H9 (cell line): ENCODE measurements at regions not wholly inside any gene's neighbourhood (a gene's known extent, or its start where the extent isn't known, plus 50 kb on each side); places are given as distances from the start of the nearest gene placed in this dataset.

Experiments
- DNase-seq: peaks from one replicate; pipeline ENCODE4 v3.0.0-alpha.2; 2017
- H2AFZ ChIP-seq: one replicate; pipeline ENCODE4 v1.6.1; 2013; ENCODE audit warnings: mild to moderate bottlenecking, low read length, control low read depth, moderate library complexity
- H2AK5ac ChIP-seq: 2 replicates; pipeline ENCODE4 v1.6.1; 2013; ENCODE audit warnings: low read length, control low read depth, mixed read lengths; ENCODE audit not compliant: insufficient read length
- H2BK120ac ChIP-seq: one replicate; pipeline ENCODE4 v1.6.1; 2013; ENCODE audit warnings: low read depth, mild to moderate bottlenecking, low read length, control low read depth, inconsistent platforms; ENCODE audit not compliant: poor library complexity, severe bottlenecking
- H2BK12ac ChIP-seq: 2 replicates; pipeline ENCODE4 v1.6.1; 2013; ENCODE audit warnings: low read length, control low read depth, mixed read lengths, low read depth; ENCODE audit not compliant: insufficient read length
- H2BK15ac ChIP-seq: 2 replicates; pipeline ENCODE4 v1.6.1; 2013; ENCODE audit warnings: low read depth, low read length, control low read depth
- H2BK20ac ChIP-seq: one replicate; pipeline ENCODE4 v1.6.1; 2013; ENCODE audit warnings: low read depth, mild to moderate bottlenecking, low read length, control low read depth, inconsistent platforms; ENCODE audit not compliant: poor library complexity, severe bottlenecking
- H2BK5ac ChIP-seq: 2 replicates; pipeline ENCODE4 v1.6.1; 2013; ENCODE audit warnings: low read length, control low read depth, mixed read lengths; ENCODE audit not compliant: insufficient read length
- H3K14ac ChIP-seq: 2 replicates; pipeline ENCODE4 v1.6.1; 2013; ENCODE audit warnings: low read length, control low read depth; ENCODE audit not compliant: insufficient read depth
- H3K18ac ChIP-seq: 2 replicates; pipeline ENCODE4 v1.6.1; 2013; ENCODE audit warnings: low read depth, mild to moderate bottlenecking, mixed read lengths, low read length, control low read depth; ENCODE audit not compliant: insufficient read length
- H3K23ac ChIP-seq: 2 replicates; pipeline ENCODE4 v1.6.1; 2013; ENCODE audit warnings: low read length, control low read depth, mixed read lengths, low read depth; ENCODE audit not compliant: insufficient read length
- H3K23me2 ChIP-seq: 2 replicates; pipeline ENCODE4 v1.6.1; 2013; ENCODE audit warnings: low read depth, mild to moderate bottlenecking, mixed read lengths, low read length, control low read depth; ENCODE audit not compliant: insufficient read length, poor library complexity, severe bottlenecking
- H3K27ac ChIP-seq: 2 replicates; pipeline ENCODE4 v1.5.1; 2013; ENCODE audit warnings: low read length, control low read depth, mixed read lengths, low read depth; ENCODE audit not compliant: insufficient read length
- H3K27me3 ChIP-seq: 2 replicates; pipeline ENCODE4 v1.6.1; 2013; ENCODE audit warnings: low read length, control low read depth, inconsistent platforms; ENCODE audit not compliant: insufficient read depth
- H3K4ac ChIP-seq: 2 replicates; pipeline ENCODE4 v1.6.1; 2013; ENCODE audit warnings: low read depth, mild to moderate bottlenecking, control low read depth, inconsistent platforms, low read length, moderate library complexity
- H3K4me1 ChIP-seq: 2 replicates; pipeline ENCODE4 v1.6.1; 2013; ENCODE audit warnings: low read length, control low read depth, inconsistent platforms; ENCODE audit not compliant: insufficient read depth
- H3K4me2 ChIP-seq: 2 replicates; pipeline ENCODE4 v1.6.1; 2013; ENCODE audit warnings: low read length, control low read depth, mixed read lengths; ENCODE audit not compliant: insufficient read length, insufficient read depth
- H3K56ac ChIP-seq: 2 replicates; pipeline ENCODE4 v1.6.1; 2013; ENCODE audit warnings: low read depth, mild to moderate bottlenecking, mixed read lengths, low read length, control low read depth; ENCODE audit not compliant: insufficient read length
- H3K79me1 ChIP-seq: 2 replicates; pipeline ENCODE4 v1.6.1; 2013; ENCODE audit warnings: low read depth, mild to moderate bottlenecking, moderate library complexity, low read length, control low read depth, inconsistent platforms; ENCODE audit not compliant: insufficient read depth, poor library complexity, severe bottlenecking
- H3K79me2 ChIP-seq: 2 replicates; pipeline ENCODE4 v1.6.1; 2013; ENCODE audit warnings: low read length, control low read depth, inconsistent platforms; ENCODE audit not compliant: insufficient read depth
- H3K9ac ChIP-seq: 2 replicates; pipeline ENCODE4 v1.6.1; 2013; ENCODE audit warnings: low read length, control low read depth, mixed read lengths; ENCODE audit not compliant: insufficient read length; ENCODE audit errors: extremely low read depth
- H3K9me3 ChIP-seq: one replicate; pipeline ENCODE4 v1.6.1; 2013; ENCODE audit warnings: low read depth, low read length, inconsistent platforms; ENCODE audit not compliant: control insufficient read depth
- H3T11ph ChIP-seq: one replicate; pipeline ENCODE4 v1.6.1; 2013; ENCODE audit warnings: mild to moderate bottlenecking, low read length, control low read depth, inconsistent platforms
- H4K20me1 ChIP-seq: one replicate; pipeline ENCODE4 v1.6.1; 2013; ENCODE audit not compliant: control insufficient read depth, insufficient read length, insufficient read depth
- H4K5ac ChIP-seq: 2 replicates; pipeline ENCODE4 v1.6.1; 2013; ENCODE audit warnings: low read depth, mild to moderate bottlenecking, mixed read lengths, low read length, control low read depth; ENCODE audit not compliant: insufficient read length
- H4K8ac ChIP-seq: replicated peaks from 2 replicates; pipeline ENCODE4 v1.6.1; 2013; ENCODE audit warnings: low read length, control low read depth, mixed read lengths, low read depth; ENCODE audit not compliant: insufficient read length
- H4K91ac ChIP-seq: 2 replicates; pipeline ENCODE4 v1.6.1; 2013; ENCODE audit warnings: low read depth, mild to moderate bottlenecking, moderate library complexity, mixed read lengths, low read length, control low read depth; ENCODE audit not compliant: insufficient read length
- H3K27ac Mint-ChIP-seq, 3 experiments: 2 replicates in 2 of 3; 3 replicates in 1 of 3; pipeline ENCODE4 v1.8.0; 2020 to 2021; ENCODE audit warnings: mixed read lengths in 3 of 3, mild to moderate bottlenecking in 1 of 3, moderate library complexity in 1 of 3
- H3K27me3 Mint-ChIP-seq: 2 replicates; pipeline ENCODE4 v1.8.0; 2021; ENCODE audit warnings: low read depth, mild to moderate bottlenecking, moderate library complexity, mixed read lengths
- H3K36me3 Mint-ChIP-seq, 3 experiments: 2 replicates in 2 of 3; 3 replicates in 1 of 3; pipeline ENCODE4 v1.8.0; 2020 to 2021; ENCODE audit warnings: low read depth in 3 of 3, mixed read lengths in 3 of 3; ENCODE audit not compliant: insufficient read depth in 1 of 3
- H3K4me1 Mint-ChIP-seq, 2 experiments: 2 replicates each; pipeline ENCODE4 v1.8.0; 2020; ENCODE audit warnings: mixed read lengths in 2 of 2
- H3K4me3 Mint-ChIP-seq, 2 experiments: 2 replicates in 1 of 2; 3 replicates in 1 of 2; pipeline ENCODE4 v1.8.0; 2020 to 2021; ENCODE audit warnings: mild to moderate bottlenecking in 2 of 2, mixed read lengths in 2 of 2, moderate library complexity in 1 of 2
- H3K9me3 Mint-ChIP-seq, 2 experiments: 2 replicates in 1 of 2; 3 replicates in 1 of 2; pipeline ENCODE4 v1.8.0; 2020; ENCODE audit warnings: mild to moderate bottlenecking in 2 of 2, mixed read lengths in 2 of 2, moderate library complexity in 1 of 2
- WGBS: extraction: QIAGEN DNeasy Blood & Tissue Kit; methylation state at CpG from one replicate; pipeline ENCODE4 v1.1.7; 2013; ENCODE audit warnings: missing lambda C conversion rate, low lambda C conversion rate, mixed read lengths; ENCODE audit not compliant: insufficient read length; ENCODE audit errors: extremely low coverage; 5-methylcytosine and 5-hydroxymethylcytosine counted together
- TF ChIP-seq, protein P1 (sequence below): fragments of 200-600 bp; sonication (generic); conservative IDR thresholded peaks from 3 replicates; pipeline ENCODE4 v1.8.0; 2021; ENCODE audit warnings: antibody characterized with exemption, mild to moderate bottlenecking

DNA sequence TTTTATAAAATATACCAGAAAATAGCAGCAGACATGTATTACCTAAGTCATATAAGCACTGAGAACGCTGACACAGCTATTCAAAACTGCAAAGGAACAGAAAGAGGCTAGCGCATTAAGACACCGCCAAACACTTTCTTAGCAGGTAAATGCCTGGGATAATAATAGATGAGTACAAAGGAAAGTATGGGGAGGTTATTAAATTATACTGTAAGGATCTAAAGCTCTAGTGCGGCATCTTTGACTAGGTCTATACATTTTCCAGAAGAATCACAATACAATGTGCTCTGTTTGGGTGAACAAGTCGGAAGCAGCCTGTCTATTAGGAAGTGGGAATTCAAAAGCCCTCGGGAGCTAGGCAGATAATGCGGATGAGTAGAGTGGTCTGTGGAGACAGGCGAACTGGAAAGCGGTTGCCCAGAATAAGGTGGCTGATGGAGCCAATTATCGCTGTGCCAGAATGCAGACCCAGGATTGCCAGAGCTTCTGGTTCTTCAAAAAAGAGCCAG lies 443.6 kb upstream of the TENM3 start:
- Mint-ChIP-seq H3K9me3 (peaks cover 0 to 6% of the 10 kb centered on the region in 2 experiments; a peak in 2 of 5 replicates), H3K36me3 (no peaks in the 10 kb centered on the region), H3K27ac (no peak overlapping the region; a peak in 1 of 7 replicates), H3K4me1 (peaks cover 0 to 4% of the 10 kb centered on the region in 2 experiments; a peak in 1 of 4 replicates), H3K27me3 (no peaks in the 10 kb centered on the region), H3K4me3 (no peak overlapping the region)
- Histone ChIP-seq H2AFZ (no peak overlapping the region), H3K23me2 (peaks cover 3% of the 10 kb centered on the region), H3K56ac (no peak overlapping the region), H3K14ac (no peak overlapping the region), H2AK5ac (no peak overlapping the region), H4K20me1 (no peaks in the 10 kb centered on the region), H2BK12ac (no peak overlapping the region), H3K9me3 (no peaks in the 10 kb centered on the region), H3T11ph (no peak overlapping the region), H3K79me2 (no peaks in the 10 kb centered on the region), H3K4me1 (no peaks in the 10 kb centered on the region), H3K4me2 (no peak overlapping the region), H4K8ac (no peak overlapping the region), H3K4ac (no peak overlapping the region), H4K5ac (no peak overlapping the region), H2BK120ac (no peak overlapping the region), H3K9ac (no peak overlapping the region), H3K18ac (no peak overlapping the region), H3K27ac (no peak overlapping the region), H2BK5ac (no peak overlapping the region), H3K27me3 (no peaks in the 10 kb centered on the region), H4K91ac (no peak overlapping the region), H2BK15ac (no peak overlapping the region), H2BK20ac (no peak overlapping the region), H3K23ac (no peak overlapping the region), H3K79me1 (no peaks in the 10 kb centered on the region)
- no peak for DNase-seq
- TF ChIP-seq, protein P1, sequence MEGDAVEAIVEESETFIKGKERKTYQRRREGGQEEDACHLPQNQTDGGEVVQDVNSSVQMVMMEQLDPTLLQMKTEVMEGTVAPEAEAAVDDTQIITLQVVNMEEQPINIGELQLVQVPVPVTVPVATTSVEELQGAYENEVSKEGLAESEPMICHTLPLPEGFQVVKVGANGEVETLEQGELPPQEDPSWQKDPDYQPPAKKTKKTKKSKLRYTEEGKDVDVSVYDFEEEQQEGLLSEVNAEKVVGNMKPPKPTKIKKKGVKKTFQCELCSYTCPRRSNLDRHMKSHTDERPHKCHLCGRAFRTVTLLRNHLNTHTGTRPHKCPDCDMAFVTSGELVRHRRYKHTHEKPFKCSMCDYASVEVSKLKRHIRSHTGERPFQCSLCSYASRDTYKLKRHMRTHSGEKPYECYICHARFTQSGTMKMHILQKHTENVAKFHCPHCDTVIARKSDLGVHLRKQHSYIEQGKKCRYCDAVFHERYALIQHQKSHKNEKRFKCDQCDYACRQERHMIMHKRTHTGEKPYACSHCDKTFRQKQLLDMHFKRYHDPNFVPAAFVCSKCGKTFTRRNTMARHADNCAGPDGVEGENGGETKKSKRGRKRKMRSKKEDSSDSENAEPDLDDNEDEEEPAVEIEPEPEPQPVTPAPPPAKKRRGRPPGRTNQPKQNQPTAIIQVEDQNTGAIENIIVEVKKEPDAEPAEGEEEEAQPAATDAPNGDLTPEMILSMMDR, result no peak
- WGBS, result no CpG with 5 or more reads among the region's 10 CpGs
